ENCODE measurements at regions not wholly inside any gene's neighbourhood (a gene's known extent, or its start where the extent isn't known, plus 50 kb on each side); places are given as distances from the start of the nearest gene placed in this dataset.

GRCh38 chr4:62791386-62791785, 1591.3 kb downstream of the ADGRL3 start:
- Histone ChIP-seq H3K4me1 (ENCODE audit: control insufficient read depth, insufficient read depth, low read length) (no peaks in the 10 kb centered on the region), H3K36me3 (ENCODE audit: control insufficient read depth, insufficient read depth, low read length, severe bottlenecking) (no peaks in the 10 kb centered on the region), H3K27me3 (replicated peaks; ENCODE audit: control insufficient read depth, insufficient read depth, low read length) (no peaks in the 10 kb centered on the region), H3K9ac (ENCODE audit: low read length) (no peak overlapping the region), H3K9me3 (ENCODE audit: control insufficient read depth, low read length) (no peaks in the 10 kb centered on the region), H3K4me3 (ENCODE audit: low read length) (no peak overlapping the region)
- no peak for DNase-seq (ENCODE audit: low read depth)

GRCh38 chr4:62771983-62772557, 1571.9 kb downstream of the ADGRL3 start:
- no peaks in the 10 kb centered on the region for H3K27me3 ChIP-seq (replicated peaks; ENCODE audit: control insufficient read depth, insufficient read depth, low read length)
- H3K9me3 ChIP-seq (ENCODE audit: control insufficient read depth, low read length), result no peaks in the 10 kb centered on the region
- H3K36me3 ChIP-seq (ENCODE audit: control insufficient read depth, insufficient read depth, low read length, severe bottlenecking), result no peaks in the 10 kb centered on the region
- no peak overlapping the region for H3K9ac ChIP-seq (ENCODE audit: low read length)
- H3K4me3 ChIP-seq (ENCODE audit: low read length), result no peak overlapping the region
- H3K4me1 ChIP-seq (ENCODE audit: control insufficient read depth, insufficient read depth, low read length), result no peaks in the 10 kb centered on the region
- no peak for DNase-seq (ENCODE audit: low read depth)

- DNase-seq (ENCODE audit: low read depth), result no peak
- H3K9me3 ChIP-seq (ENCODE audit: control insufficient read depth, low read length), result no peaks in the 10 kb centered on the region
- no peaks in the 10 kb centered on the region for H3K27me3 ChIP-seq (replicated peaks; ENCODE audit: control insufficient read depth, insufficient read depth, low read length)
- no peaks in the 10 kb centered on the region for H3K36me3 ChIP-seq (ENCODE audit: control insufficient read depth, insufficient read depth, low read length, severe bottlenecking)
- H3K4me3 ChIP-seq (ENCODE audit: low read length), result no peak overlapping the region
- H3K4me1 ChIP-seq (ENCODE audit: control insufficient read depth, insufficient read depth, low read length), result no peaks in the 10 kb centered on the region
- H3K9ac ChIP-seq (ENCODE audit: low read length), result no peak overlapping the region
Observed at GRCh38 chr4:62740296-62740695, 1540.2 kb downstream of the ADGRL3 start.

GRCh38 chr4:62717154-62717553, 1517.0 kb downstream of the ADGRL3 start:
- no peak overlapping the region for H3K9ac ChIP-seq (ENCODE audit: low read length)
- no peak for DNase-seq (ENCODE audit: low read depth)
- peaks cover 6% of the 10 kb centered on the region for H3K9me3 ChIP-seq (ENCODE audit: control insufficient read depth, low read length)
- no peaks in the 10 kb centered on the region for H3K4me1 ChIP-seq (ENCODE audit: control insufficient read depth, insufficient read depth, low read length)
- H3K4me3 ChIP-seq (ENCODE audit: low read length), result no peak overlapping the region
- H3K36me3 ChIP-seq (ENCODE audit: control insufficient read depth, insufficient read depth, low read length, severe bottlenecking), result no peaks in the 10 kb centered on the region
- no peaks in the 10 kb centered on the region for H3K27me3 ChIP-seq (replicated peaks; ENCODE audit: control insufficient read depth, insufficient read depth, low read length)

GRCh38 chr4:62711575-62711974, 1511.4 kb downstream of the ADGRL3 start:
- H3K36me3 ChIP-seq (ENCODE audit: control insufficient read depth, insufficient read depth, low read length, severe bottlenecking), result no peaks in the 10 kb centered on the region
- no peak overlapping the region for H3K4me3 ChIP-seq (ENCODE audit: low read length)
- no peaks in the 10 kb centered on the region for H3K4me1 ChIP-seq (ENCODE audit: control insufficient read depth, insufficient read depth, low read length)
- H3K27me3 ChIP-seq (replicated peaks; ENCODE audit: control insufficient read depth, insufficient read depth, low read length), result no peaks in the 10 kb centered on the region
- peaks cover 6% of the 10 kb centered on the region for H3K9me3 ChIP-seq (ENCODE audit: control insufficient read depth, low read length)
- no peak for DNase-seq (ENCODE audit: low read depth)
- no peak overlapping the region for H3K9ac ChIP-seq (ENCODE audit: low read length)

GRCh38 chr4:62709618-62710252, 1509.6 kb downstream of the ADGRL3 start:
- Histone ChIP-seq H3K9me3 (ENCODE audit: control insufficient read depth, low read length) (no peaks in the 10 kb centered on the region), H3K9ac (ENCODE audit: low read length) (peak overlapping the region; percentile 17), H3K4me1 (ENCODE audit: control insufficient read depth, insufficient read depth, low read length) (no peaks in the 10 kb centered on the region), H3K27me3 (replicated peaks; ENCODE audit: control insufficient read depth, insufficient read depth, low read length) (no peaks in the 10 kb centered on the region), H3K36me3 (ENCODE audit: control insufficient read depth, insufficient read depth, low read length, severe bottlenecking) (no peaks in the 10 kb centered on the region), H3K4me3 (ENCODE audit: low read length) (peak overlapping the region; percentile 69)
- DNase-seq (ENCODE audit: low read depth), result peak; percentile 80

GRCh38 chr4:62706423-62706822, 1506.3 kb downstream of the ADGRL3 start:
- DNase-seq (ENCODE audit: low read depth), result no peak
- no peaks in the 10 kb centered on the region for H3K36me3 ChIP-seq (ENCODE audit: control insufficient read depth, insufficient read depth, low read length, severe bottlenecking)
- H3K27me3 ChIP-seq (replicated peaks; ENCODE audit: control insufficient read depth, insufficient read depth, low read length), result no peaks in the 10 kb centered on the region
- no peak overlapping the region for H3K4me3 ChIP-seq (ENCODE audit: low read length)
- H3K4me1 ChIP-seq (ENCODE audit: control insufficient read depth, insufficient read depth, low read length), result no peaks in the 10 kb centered on the region
- no peaks in the 10 kb centered on the region for H3K9me3 ChIP-seq (ENCODE audit: control insufficient read depth, low read length)
- H3K9ac ChIP-seq (ENCODE audit: low read length), result no peak overlapping the region

GRCh38 chr4:62683799-62684566, 1483.9 kb downstream of the ADGRL3 start:
- Histone ChIP-seq H3K9me3 (ENCODE audit: control insufficient read depth, low read length) (no peaks in the 10 kb centered on the region), H3K36me3 (ENCODE audit: control insufficient read depth, insufficient read depth, low read length, severe bottlenecking) (no peaks in the 10 kb centered on the region), H3K9ac (ENCODE audit: low read length) (no peak overlapping the region), H3K4me1 (ENCODE audit: control insufficient read depth, insufficient read depth, low read length) (no peaks in the 10 kb centered on the region), H3K4me3 (ENCODE audit: low read length) (no peak overlapping the region), H3K27me3 (replicated peaks; ENCODE audit: control insufficient read depth, insufficient read depth, low read length) (no peaks in the 10 kb centered on the region)
- no peak for DNase-seq (ENCODE audit: low read depth)

GRCh38 chr4:62676962-62677361, 1476.8 kb downstream of the ADGRL3 start:
- no peaks in the 10 kb centered on the region for H3K36me3 ChIP-seq (ENCODE audit: control insufficient read depth, insufficient read depth, low read length, severe bottlenecking)
- DNase-seq (ENCODE audit: low read depth), result no peak
- no peaks in the 10 kb centered on the region for H3K4me1 ChIP-seq (ENCODE audit: control insufficient read depth, insufficient read depth, low read length)
- no peak overlapping the region for H3K4me3 ChIP-seq (ENCODE audit: low read length)
- H3K9me3 ChIP-seq (ENCODE audit: control insufficient read depth, low read length), result peaks cover 7% of the 10 kb centered on the region
- H3K27me3 ChIP-seq (replicated peaks; ENCODE audit: control insufficient read depth, insufficient read depth, low read length), result no peaks in the 10 kb centered on the region
- H3K9ac ChIP-seq (ENCODE audit: low read length), result no peak overlapping the region

GRCh38 chr4:62670514-62670913, 1470.4 kb downstream of the ADGRL3 start:
- DNase-seq (ENCODE audit: low read depth), result no peak
- H3K4me1 ChIP-seq (ENCODE audit: control insufficient read depth, insufficient read depth, low read length), result no peaks in the 10 kb centered on the region
- H3K9ac ChIP-seq (ENCODE audit: low read length), result no peak overlapping the region
- no peak overlapping the region for H3K4me3 ChIP-seq (ENCODE audit: low read length)
- no peaks in the 10 kb centered on the region for H3K9me3 ChIP-seq (ENCODE audit: control insufficient read depth, low read length)
- H3K27me3 ChIP-seq (replicated peaks; ENCODE audit: control insufficient read depth, insufficient read depth, low read length), result no peaks in the 10 kb centered on the region
- no peaks in the 10 kb centered on the region for H3K36me3 ChIP-seq (ENCODE audit: control insufficient read depth, insufficient read depth, low read length, severe bottlenecking)

- no peak overlapping the region for H3K4me3 ChIP-seq (ENCODE audit: low read length)
- no peaks in the 10 kb centered on the region for H3K36me3 ChIP-seq (ENCODE audit: control insufficient read depth, insufficient read depth, low read length, severe bottlenecking)
- DNase-seq (ENCODE audit: low read depth), result no peak
- no peak overlapping the region for H3K9ac ChIP-seq (ENCODE audit: low read length)
- H3K4me1 ChIP-seq (ENCODE audit: control insufficient read depth, insufficient read depth, low read length), result no peaks in the 10 kb centered on the region
- H3K9me3 ChIP-seq (ENCODE audit: control insufficient read depth, low read length), result no peaks in the 10 kb centered on the region
- H3K27me3 ChIP-seq (replicated peaks; ENCODE audit: control insufficient read depth, insufficient read depth, low read length), result no peaks in the 10 kb centered on the region
Observed at GRCh38 chr4:62661821-62662220, 1461.7 kb downstream of the ADGRL3 start.

Data from adipocyte (in vitro differentiated cells).